Muscle of back (tissue), 3 donors: ENCODE measurements at regions not wholly inside any gene's neighbourhood (a gene's known extent, or its start where the extent isn't known, plus 50 kb on each side); places are given as distances from the start of the nearest gene placed in this dataset.
A peak's percentile ranks its signal among the peaks of the same experiment; 100 is the strongest.

Experiments used
- DNase-seq, 3 donors: peaks; one replicate each; pipeline versions ENCODE4 v3.0.0 to v3.0.0-alpha.2; 2013

DNA sequence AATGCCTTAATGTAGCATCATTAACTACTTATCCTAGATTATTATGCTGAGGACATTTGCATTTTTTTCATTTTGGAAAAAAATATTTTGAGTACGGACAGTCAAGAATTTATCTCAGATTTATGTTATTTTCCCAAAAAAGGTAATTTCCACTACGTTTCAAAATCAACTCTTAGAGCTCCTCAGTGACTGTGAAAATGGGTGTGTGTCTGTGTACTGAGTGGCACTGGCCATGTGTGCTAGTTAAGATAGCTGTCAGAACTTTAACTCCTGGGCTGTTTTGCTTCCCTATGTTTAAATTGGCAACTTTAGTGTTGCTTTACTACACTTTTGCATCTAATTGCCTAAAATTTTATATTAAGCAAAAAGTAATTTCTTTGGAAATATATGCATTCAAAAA, 927.4 kb downstream of the EFNB2 start:
- DNase-seq: no peak

DNA sequence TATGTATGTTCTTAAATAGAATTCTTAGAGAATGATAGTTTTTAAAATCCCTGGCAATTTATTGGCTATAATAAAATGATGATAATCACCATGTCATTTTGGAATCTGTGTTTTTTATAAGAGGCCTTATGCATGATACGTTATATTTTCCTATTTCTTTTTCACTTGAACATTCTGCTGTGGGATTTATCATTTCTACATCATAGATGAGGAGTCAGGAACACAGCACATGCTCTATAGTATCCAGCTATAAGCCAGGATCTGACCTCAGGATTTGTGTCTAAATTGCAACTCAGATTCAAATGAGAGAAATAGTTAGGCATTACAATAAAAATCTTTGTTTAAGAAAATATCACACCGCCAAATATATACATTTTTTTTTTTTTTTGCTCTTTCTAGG, 928.0 kb downstream of the EFNB2 start:
- no peak for DNase-seq

DNA sequence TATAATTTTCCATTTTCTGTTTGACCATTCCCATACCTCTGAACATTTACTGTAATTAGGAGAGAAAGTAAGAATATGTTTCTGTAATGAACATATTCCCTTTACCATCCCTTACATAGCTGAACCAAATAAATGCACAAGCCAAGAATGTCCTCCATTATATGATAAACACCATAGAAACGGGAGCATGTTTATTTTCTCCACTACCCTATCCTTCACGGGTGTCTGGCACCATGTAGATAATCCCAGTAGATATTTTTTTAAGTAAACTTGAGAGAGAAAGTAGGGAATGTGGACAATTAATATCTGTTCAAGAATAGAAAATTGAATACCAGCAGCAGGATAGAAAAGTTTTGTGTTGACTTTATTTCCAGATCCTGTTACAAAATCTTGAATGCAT, 928.4 kb downstream of the EFNB2 start:
- no peak for DNase-seq

DNA sequence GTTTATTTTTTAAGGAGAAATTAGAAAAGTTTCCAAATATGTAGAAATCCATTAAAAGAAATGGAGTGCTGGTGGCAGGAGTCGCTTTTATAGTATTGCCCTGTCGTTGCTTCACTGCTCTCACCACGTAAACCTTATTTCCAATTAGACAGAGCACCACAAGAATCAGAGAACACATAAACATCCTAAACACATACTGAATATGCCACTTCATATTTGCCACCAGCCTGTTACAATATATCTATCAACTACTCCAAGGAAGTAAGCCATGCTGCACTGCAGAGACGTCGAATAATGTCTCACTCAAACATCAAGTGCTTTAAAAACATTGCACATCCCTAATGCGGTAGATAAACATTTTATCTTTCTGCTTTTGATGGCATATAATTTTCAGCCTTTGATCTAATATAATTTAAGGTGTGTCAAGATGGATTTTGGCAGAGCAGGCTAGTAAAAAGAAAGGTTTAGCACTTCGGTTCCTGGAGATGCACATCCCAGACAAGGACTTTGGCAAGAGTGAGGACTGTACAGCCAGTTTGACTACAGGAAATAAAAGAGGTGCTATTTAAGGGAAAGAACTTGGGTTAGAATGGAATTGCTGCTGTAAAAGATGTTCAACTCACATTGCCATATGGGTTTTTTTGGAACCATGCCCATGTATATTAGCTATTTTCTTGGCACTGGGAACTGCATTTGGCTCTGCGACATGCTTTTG, 932.3 kb downstream of the EFNB2 start:
- DNase-seq: peak in 2 of 3 donors; percentile 32 to 53

DNA sequence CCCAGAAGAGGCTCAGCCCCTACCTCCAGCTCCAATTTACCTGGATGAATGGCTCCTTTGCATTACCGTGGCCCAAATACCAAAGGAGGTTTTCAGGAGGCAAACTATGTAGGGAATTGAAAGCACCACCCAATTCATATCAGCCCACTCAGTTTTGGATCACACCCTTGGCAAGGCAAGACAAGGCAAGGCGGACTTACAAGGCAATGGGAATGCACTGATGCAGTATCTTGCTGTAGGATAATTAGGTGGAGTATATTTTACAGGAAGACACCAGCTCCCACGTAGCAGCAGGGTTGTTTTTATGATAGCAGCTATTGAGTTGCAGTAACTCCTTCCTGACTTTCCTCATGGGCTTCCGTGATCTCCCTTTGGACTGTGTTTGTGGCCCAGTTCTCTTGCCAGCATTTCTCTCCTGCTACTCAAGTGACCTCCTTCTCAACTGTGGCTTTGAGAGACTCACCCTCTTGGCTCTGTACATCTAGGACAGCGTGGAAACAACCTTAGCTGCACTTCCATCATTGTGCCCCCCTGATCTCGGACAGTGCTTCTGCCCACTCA, 935.9 kb downstream of the EFNB2 start:
- peak in 1 of 3 donors; percentile 11 for DNase-seq

DNA sequence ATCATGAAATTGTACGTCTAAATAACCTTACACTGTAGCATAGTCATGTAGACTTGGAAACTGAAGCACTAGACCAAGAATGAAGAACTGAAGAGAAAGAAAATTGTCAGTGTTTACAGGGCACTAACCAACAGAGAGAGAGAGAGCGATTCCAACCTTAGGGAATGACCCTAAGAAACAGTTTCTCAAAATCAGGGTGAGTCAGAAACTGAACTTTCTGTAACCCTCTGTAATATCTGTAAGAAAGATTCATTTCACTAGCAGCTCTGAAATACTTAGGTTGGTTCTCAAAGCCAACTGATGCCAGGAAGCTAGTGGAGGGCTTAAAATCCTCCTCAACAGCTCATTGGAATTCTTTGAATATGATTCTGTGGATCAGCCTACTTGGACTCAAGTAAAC, 936.9 kb downstream of the EFNB2 start:
- DNase-seq: no peak

DNA sequence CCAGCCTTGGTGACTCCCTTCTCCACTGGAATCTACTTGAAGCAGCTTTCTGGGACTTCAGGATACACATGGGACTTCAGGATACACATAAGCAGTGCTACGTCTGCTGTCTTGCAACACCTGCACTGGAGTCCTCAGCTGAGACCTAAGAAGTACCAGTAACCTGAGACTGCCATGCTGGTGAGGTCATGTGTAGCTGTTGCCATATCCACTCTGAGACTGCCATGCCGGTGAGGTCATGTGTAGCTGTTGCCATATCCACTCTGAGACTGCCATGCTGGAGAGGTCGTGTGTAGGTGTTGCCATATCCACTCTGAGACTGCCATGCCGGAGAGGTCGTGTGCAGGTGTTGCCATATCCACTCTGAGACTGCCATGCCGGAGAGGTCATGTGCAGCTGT, 937.9 kb downstream of the EFNB2 start:
- DNase-seq: no peak

DNA sequence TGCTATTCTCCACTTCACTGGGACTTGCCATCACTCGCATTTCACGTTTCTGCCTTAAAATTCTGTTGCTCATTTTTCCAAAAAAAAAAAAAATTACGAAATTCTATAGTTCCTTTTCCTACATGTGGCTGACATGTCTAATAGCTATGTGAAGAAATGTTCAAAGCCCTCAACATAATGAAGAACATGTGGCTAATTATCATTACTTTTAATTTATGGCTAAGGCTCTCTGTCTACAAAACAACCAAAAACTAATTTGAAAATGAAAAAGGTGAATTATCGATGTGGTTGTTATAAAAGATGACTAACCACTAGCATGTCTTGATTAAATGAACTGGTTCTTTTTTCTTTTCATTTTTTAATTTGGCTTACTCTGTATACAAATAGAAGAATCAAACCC, 940.0 kb downstream of the EFNB2 start:
- DNase-seq: no peak

DNA sequence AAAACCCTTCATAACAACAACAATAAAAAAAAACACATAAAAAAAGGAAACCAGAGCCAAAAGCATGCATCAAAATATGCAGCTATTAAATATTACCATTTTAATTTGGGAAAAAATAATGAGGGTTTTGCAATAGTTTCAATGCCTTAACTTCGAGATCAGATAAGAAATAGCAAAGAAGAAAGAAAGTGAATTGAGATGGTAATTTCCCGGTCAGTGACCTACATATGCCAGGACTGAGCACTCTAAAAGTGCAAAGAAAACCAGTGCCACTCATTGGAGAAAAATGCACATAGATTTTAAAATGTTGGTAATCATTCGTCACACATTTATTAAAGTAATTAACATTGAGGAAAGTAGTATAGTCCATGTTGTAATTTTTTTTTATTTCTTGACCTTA, 944.2 kb downstream of the EFNB2 start:
- no peak for DNase-seq

DNA sequence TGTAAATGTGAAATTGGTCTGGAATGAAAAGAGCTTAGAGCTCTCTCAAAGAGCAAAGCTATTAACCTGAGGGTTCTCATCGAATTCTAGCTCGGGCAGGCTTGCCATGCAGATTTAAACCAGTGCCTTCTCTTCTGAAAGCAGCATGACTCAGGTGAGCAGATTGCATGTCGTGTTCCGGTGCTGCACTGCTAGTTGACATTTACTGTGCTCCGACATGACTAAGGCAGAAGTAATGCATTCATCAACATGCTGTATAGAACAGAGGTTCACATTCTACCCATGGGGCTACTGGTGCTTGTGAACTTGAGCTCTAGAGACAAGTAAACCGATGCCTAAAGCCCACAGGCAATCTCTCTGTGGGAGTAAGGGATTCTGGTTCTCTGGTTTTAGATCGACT, 947.7 kb downstream of the EFNB2 start:
- DNase-seq: no peak

DNA sequence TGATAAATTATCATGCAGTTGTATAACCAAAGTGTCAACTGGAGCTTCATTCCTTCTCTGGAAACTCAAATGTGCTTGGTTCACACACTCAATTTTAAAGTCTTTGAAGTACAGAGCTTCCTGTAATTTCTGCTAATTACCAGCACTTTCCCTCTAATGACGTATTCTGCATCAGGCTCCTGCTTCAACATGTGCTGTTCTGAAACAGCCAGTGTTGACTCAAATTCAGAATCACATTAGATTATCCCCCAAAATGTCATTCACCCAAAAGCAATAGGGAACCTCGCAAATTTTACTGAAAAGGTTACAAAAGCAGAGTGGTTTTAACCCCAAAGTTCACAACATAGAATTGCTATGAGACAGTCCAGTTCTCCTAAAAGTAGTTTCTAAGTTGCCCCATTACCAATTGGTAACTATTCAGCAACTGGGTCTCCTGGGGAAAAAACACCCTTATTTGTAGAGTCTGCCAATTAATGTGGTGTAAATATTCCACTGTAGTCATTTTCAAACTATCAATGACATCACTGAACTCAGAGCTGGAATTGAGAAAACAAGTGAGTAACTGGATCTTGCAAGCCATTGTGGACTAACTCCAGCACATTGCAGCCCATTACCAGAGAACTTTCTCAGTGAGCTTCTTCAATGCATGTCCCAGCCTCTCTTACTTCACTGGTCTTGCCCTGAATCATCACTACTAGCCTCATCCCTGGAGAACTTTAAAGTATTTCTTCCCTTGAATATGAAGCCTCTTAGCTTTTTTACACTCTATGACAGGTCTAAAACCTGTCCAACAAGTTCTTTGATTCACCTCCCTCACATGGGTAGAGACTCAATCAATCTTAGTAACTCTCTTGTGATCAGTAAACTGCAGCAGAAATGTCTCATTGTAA, 955.4 kb downstream of the EFNB2 start:
- DNase-seq: no peak

DNA sequence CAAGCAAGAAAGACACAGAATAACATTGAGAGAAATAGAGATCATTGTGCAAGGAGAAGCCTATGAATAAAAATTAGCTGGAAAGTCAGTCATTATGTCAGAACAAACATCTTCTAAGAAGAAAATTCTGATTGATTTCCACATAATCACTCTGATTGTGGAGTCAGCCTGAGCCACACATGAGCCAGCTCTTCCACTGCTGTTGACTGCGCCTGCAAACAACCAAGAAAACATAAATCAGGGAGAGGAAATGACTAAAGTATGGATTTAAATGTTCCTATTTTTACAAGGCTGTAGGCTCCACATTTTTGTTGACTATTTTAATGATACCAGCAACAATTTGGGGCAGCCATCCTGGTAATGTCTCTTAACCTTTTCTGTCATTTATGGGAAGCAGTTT, 962.3 kb downstream of the EFNB2 start:
- no peak for DNase-seq

DNA sequence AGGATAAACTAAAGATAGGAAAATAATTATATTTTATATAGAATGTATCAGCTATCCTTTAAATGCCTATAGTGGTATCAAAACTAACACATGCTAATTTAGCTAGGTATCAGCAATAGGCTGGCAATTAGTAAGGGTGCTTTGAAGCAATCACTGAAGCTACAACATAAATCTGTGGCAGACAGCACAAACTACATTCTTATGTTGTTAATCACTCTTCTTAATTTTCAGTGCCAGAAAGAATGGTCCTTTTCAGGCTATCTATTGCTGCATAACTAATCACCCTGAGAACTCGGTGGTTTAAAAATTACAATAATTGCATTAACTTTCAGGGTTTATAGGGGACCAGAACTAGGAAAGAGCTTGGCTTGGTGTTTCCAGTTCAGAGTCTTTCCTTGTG, 963.1 kb downstream of the EFNB2 start:
- no peak for DNase-seq

DNA sequence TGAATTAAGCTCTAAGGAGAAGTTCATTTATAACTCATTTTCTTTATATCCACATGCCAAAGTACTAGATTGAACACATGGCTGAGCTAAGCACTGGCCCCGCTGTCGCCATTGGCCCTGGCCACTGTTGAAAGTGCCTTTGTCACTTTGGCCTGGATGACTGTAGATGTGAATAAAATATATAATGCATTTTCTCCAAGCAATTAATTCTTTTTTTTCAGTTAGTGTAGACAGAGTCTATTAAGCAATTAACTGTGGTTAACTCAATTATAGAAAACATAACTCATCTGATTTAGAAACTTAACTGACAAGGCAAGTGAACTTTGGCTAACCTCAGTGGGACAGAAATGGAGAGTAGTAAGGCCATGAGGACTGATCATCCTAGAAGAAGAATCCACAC, 965.6 kb downstream of the EFNB2 start:
- DNase-seq: no peak

DNA sequence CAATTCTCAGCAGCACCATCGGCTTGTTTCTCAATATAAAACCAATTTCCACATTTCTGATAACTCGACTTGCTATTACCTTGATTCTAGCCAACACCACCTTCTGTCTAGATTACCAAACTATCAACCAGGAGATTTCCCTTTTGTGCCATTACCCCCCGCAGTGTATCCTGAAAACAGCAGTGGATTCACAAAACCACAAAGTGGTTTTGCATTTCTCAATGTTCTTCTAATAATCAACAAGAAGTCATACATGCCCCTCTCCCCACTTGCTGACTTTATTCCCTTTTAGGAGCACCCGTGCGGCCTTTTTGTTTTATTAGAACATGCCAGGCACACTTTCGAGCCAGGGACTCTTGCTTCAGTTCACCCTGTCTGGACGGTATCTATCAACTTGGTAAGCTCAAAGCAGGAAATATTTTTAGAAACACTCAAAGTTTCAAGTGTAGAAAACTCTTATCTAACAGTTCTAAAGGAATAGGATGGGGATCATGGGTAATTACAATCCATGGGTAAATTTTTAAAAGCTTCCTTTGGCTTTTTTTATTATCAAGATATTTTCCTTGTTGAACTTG, 967.4 kb downstream of the EFNB2 start:
- DNase-seq: no peak

DNA sequence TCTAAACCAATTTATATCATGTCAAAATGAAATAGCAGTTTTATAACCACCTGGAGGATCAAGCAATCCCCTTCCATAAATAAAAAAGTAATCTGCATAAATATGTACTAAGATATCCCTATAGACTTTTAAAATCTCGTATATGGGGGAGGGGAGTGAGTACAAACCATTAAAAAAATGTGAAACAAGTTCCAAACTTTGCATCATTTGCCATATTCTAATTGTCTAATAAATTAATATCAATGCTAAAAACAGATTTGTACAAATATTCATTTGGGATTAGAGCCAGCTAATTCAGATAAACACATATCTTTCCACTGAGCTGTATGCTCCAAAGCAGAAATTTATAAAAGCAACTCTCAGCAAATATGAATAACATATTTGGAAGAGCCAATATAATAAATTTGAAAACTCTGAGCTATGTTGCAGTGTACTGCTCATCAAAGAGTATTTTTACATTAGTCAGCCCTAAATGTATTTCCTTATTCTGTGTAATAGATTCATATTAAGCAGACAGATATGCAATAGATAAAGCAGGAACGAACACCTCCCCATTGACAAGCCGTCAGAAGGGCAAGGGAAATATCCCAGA, 970.2 kb downstream of the EFNB2 start:
- peak; percentile 5 to 64 (median 18) for DNase-seq

DNA sequence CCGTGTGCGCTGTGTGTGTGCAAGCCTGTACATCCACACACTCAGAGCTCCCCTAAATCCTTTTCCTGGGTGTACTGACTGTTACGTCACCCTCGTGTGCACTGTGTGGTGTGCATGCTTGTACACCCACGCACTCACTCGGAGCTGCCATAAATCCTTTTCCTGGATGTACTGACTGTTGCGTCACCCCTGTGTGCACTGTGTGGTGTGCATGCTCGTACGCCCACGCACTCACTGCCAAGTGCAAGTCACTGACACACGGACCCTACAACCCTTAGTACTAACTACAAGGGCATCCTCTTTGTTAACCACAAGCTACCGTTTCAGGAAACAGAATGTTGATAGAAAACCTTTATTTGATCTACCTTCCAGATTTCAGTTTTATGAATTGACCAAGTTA, 983.4 kb downstream of the EFNB2 start:
- DNase-seq: no peak

DNA sequence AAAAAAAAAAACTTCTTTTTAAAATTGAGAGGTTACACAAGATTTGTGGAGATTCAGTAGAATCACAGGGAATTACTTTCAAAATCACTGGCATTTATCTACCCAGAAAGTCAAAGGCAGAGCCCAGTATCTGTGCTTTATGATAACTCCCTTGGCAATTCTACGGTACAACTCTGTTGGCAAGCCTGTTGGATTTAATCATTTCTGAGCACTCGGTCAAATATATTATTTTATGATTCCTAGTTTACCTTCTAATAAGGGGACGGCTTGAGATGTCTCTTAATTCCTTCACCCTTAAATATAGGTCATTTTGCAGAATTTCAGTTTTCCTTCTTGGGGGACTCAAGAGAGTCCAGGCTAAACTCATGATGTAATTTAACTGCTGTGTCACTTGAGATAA, 987.6 kb downstream of the EFNB2 start:
- DNase-seq: no peak

DNA sequence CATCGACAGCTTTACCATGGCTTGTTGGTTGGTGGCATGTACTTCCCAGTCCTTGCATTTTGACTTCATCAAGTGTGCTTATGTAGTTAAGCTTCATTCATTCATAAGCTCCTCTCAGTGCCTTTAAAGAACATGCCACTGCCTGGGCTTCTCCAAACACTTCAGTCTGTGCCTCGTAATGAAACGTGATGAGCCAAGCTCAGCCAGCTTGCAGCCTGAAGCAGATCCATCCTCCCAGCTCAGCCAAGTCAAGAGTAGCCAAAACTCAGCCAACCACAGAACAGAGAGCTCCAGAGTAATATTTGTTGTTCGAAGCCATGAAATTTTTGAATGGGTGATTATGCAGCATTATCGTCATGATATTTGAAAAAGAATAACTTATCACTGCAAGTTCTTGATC, 989.7 kb downstream of the EFNB2 start:
- DNase-seq: no peak

DNA sequence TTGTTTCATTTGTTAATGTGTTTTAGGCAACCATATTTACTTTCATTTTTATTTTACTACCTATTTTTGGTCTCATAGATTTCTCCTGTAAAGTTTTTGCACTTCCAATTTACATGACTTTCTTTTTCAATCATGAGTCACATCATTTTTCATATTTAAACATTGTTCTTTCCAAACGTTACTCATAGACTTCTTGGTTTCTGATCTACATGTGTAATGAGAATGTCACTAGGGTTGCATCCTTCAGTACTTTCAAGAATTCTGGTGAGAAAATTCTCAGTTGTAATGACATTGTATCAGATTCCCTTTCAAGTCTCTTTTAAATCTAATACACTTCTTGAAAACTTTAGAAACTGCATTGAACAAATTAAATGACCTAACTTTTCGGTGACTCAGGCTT, 991.7 kb downstream of the EFNB2 start:
- DNase-seq: no peak

DNA sequence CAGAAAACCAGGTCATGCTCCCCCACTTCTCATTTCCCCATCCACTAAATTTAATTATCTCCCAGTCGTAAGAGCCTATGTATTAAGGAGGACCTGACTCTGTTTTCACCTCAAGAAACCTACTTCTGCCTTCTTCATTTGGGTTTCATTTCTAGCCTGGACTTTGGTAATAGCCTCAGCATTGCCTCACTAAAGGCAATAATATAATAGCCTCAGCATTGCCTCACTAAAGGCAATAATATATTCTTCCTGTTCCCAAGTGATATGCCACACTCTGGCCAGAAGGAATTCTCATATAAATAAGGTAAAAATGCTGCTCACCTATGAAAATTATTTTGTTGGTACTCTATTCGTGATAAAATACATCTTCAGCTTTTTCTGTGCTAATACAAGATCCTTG, 993.9 kb downstream of the EFNB2 start:
- DNase-seq: no peak

DNA sequence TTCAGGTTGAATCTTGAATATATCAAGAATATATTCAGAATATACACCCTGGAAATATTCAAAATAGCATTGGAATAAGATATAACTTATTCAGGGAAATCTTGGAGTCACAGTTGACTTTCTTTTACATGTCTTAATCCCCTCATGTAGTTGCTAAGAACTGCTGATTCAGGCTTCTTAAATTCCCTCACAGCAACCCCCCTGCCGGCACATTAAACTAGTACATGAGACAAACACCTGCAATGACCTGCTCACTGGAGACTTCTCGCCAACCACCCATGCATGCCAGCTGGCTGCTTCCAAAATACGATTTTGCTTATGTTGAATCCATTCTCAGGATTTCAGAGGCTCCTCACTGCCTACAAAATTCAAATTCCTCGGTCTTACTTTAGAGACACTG, 997.1 kb downstream of the EFNB2 start:
- DNase-seq: no peak
